GM12865 (cell line): ENCODE measurements at regions not wholly inside any gene's neighbourhood (a gene's known extent, or its start where the extent isn't known, plus 50 kb on each side); places are given as distances from the start of the nearest gene placed in this dataset.
A peak's percentile ranks its signal among the peaks of the same experiment; 100 is the strongest.

Experiments used
- DNase-seq: peaks from one replicate; pipeline ENCODE4 v3.0.0; 2010; ENCODE audit warnings: low read depth
- H3K4me3 ChIP-seq: 2 replicates; pipeline ENCODE4 v1.5.1; 2011; ENCODE audit warnings: mild to moderate bottlenecking, low read depth, low read length, control low read depth
- CTCF ChIP-seq: IDR thresholded peaks from 2 replicates; pipeline ENCODE4 v1.5.1; 2011; ENCODE audit warnings: low read length, control low read depth, low read depth, inconsistent platforms; ENCODE audit not compliant: insufficient read depth; ENCODE audit errors: missing control alignments

GRCh38 chr21:35926003-35926740 lies 134.2 kb downstream of the SETD4 start:
- DNase-seq, result no peak
- no peak for TF ChIP-seq CTCF
- H3K4me3 ChIP-seq, result no peak overlapping the region

GRCh38 chr21:35925497-35925896 lies 134.8 kb downstream of the SETD4 start:
- peak; percentile 8 for DNase-seq
- TF ChIP-seq CTCF, result no peak
- no peak overlapping the region for H3K4me3 ChIP-seq

- no peak overlapping the region for H3K4me3 ChIP-seq
- TF ChIP-seq CTCF, result no peak
- no peak for DNase-seq
Observed at GRCh38 chr21:35924714-35925301, 135.5 kb downstream of the SETD4 start.

GRCh38 chr21:35923971-35924370 lies 136.4 kb downstream of the SETD4 start:
- no peak for TF ChIP-seq CTCF
- no peak overlapping the region for H3K4me3 ChIP-seq
- DNase-seq, result no peak

GRCh38 chr21:35922618-35923017 lies 137.7 kb downstream of the SETD4 start:
- H3K4me3 ChIP-seq, result no peak overlapping the region
- DNase-seq, result no peak
- no peak for TF ChIP-seq CTCF

GRCh38 chr21:35921471-35921870 lies 138.9 kb downstream of the SETD4 start:
- TF ChIP-seq CTCF, result no peak

GRCh38 chr21:35920436-35920835 lies 139.9 kb downstream of the SETD4 start:
- no peak for DNase-seq

More at GRCh38 chr21:35921471-35921870, 138.9 kb downstream of the SETD4 start:
- no peak for DNase-seq
- H3K4me3 ChIP-seq, result no peak overlapping the region

More at GRCh38 chr21:35920436-35920835, 139.9 kb downstream of the SETD4 start:
- TF ChIP-seq CTCF, result no peak
- H3K4me3 ChIP-seq, result no peak overlapping the region
